K562 (cell line): ENCODE measurements at regions not wholly inside any gene's neighbourhood (a gene's known extent, or its start where the extent isn't known, plus 50 kb on each side); places are given as distances from the start of the nearest gene placed in this dataset.

ENCODE experiments used
- ATAC-seq: fragments of 200-7000 bp; cut with Tn5 transposase; 3 replicates; pipeline ENCODE4 v1.9.1; 2020; ENCODE audit warnings: moderate library complexity
- BruUV-seq: library from RNA; stranded (reverse); fragments of 400-500 nt; replicated peaks from 2 replicates; lab custom pipeline; 2021; lab: Mats Ljungman, UMichigan
- CTCF ChIA-PET: fragments of 300-600 bp; formaldehyde crosslinking; extraction: SDS; loops from one replicate; lab custom pipeline; 2021; ENCODE audit warnings: low intra/inter-chr PET ratio; lab: Yijun Ruan, JAX
- POLR2A ChIA-PET: fragments of 300-600, 350-650 bp; sonication (Branson Sonifier 250); formaldehyde crosslinking; extraction: SDS; loops from one replicate; lab custom pipeline; 2021; ENCODE audit warnings: antibody characterized with exemption, inconsistent platforms; lab: Yijun Ruan, JAX
- DNase-seq, 4 experiments: peaks; one replicate each; pipeline versions ENCODE4 v3.0.0 to v3.0.0-alpha.2; 2011 to 2018; ENCODE audit warnings: low spot score in 3 of 4, mixed read lengths in 3 of 4; ENCODE audit errors: extremely low read depth in 1 of 4
- FAIRE-seq: peaks from 2 replicates; lab custom pipeline; 2011; peaks lifted over from hg19 to GRCh38; lab: Jason Lieb, UNC
- H2AFZ ChIP-seq: 2 replicates; pipeline ENCODE4 v1.6.0; 2011; ENCODE audit warnings: low read depth, low read length, control low read depth, inconsistent platforms
- H3K27ac ChIP-seq: fragments of 200-600 bp; 3 replicates; pipeline ENCODE4 v1.8.0; 2011; ENCODE audit warnings: low read depth, mild to moderate bottlenecking, control low read depth, inconsistent platforms, low read length, moderate library complexity, mixed read lengths; ENCODE audit errors: extremely low read depth
- H3K27me3 ChIP-seq, 2 experiments: fragments of 300-600 bp in 1 of 2; 2 replicates in 1 of 2; 3 replicates in 1 of 2; pipeline versions ENCODE4 v1.6.0 to v1.8.0; 2011; ENCODE audit warnings: inconsistent platforms in 2 of 2, low read length in 2 of 2, mild to moderate bottlenecking in 1 of 2, mixed read lengths in 1 of 2, moderate library complexity in 1 of 2; ENCODE audit not compliant: control insufficient read depth in 2 of 2, insufficient read depth in 2 of 2
- H3K36me3 ChIP-seq: fragments of 300-600 bp; 3 replicates; pipeline ENCODE4 v1.8.0; 2011; ENCODE audit warnings: mild to moderate bottlenecking, low read length, inconsistent platforms; ENCODE audit not compliant: control insufficient read depth, insufficient read depth
- H3K4me1 ChIP-seq, 2 experiments: fragments of 200-600 bp in 1 of 2; replicated peaks in 1 of 2; 2 replicates in 1 of 2; 3 replicates in 1 of 2; pipeline versions ENCODE4 v1.5.1 to v1.8.0; 2011; ENCODE audit warnings: inconsistent platforms in 2 of 2, low read length in 2 of 2, mild to moderate bottlenecking in 1 of 2, mixed read lengths in 1 of 2, moderate library complexity in 1 of 2; ENCODE audit not compliant: control insufficient read depth in 2 of 2, insufficient read depth in 2 of 2
- H3K4me2 ChIP-seq: 2 replicates; pipeline ENCODE4 v1.6.1; 2011; ENCODE audit warnings: low read length, control low read depth, inconsistent platforms, mixed read lengths; ENCODE audit not compliant: insufficient read depth
- H3K4me3 ChIP-seq: fragments of 200-600 bp; sonication (generic), shearing (Covaris generic); 2 replicates; pipeline ENCODE4 v1.5.1; 2016; ENCODE audit warnings: control low read depth, inconsistent platforms
- H3K79me2 ChIP-seq: fragments of 200-600 bp; 3 replicates; pipeline ENCODE4 v1.8.0; 2011; ENCODE audit warnings: low read length, inconsistent platforms; ENCODE audit not compliant: control insufficient read depth, insufficient read depth
- H3K9ac ChIP-seq, 2 experiments: 2 replicates each; pipeline versions ENCODE4 v1.6.0 to v1.6.1; 2011; ENCODE audit warnings: low read depth in 2 of 2, low read length in 2 of 2, control low read depth in 1 of 2, inconsistent platforms in 1 of 2, mild to moderate bottlenecking in 1 of 2, mixed read lengths in 1 of 2; ENCODE audit not compliant: insufficient read depth in 1 of 2
- H3K9me1 ChIP-seq: one replicate; pipeline ENCODE4 v1.6.0; 2011; ENCODE audit warnings: inconsistent platforms, mild to moderate bottlenecking, low read length, moderate library complexity; ENCODE audit not compliant: control insufficient read depth, insufficient read depth
- H3K9me3 ChIP-seq: replicated peaks from 2 replicates; pipeline ENCODE4 v1.5.1; 2011; ENCODE audit warnings: low read depth, low read length, inconsistent platforms; ENCODE audit not compliant: control insufficient read depth, insufficient read depth
- H4K20me1 ChIP-seq: replicated peaks from 2 replicates; pipeline ENCODE4 v1.6.1; 2011; ENCODE audit warnings: low read length, inconsistent platforms, mixed read lengths; ENCODE audit not compliant: control insufficient read depth, insufficient read depth
- CHCHD3 ChIP-seq: fragments of 250-450 bp; sonication (Bioruptor Pico); IDR thresholded peaks from 2 replicates; pipeline ENCODE4 v2.1.2; 2022; ENCODE audit warnings: mild to moderate bottlenecking
- CREM ChIP-seq: IDR thresholded peaks from 2 replicates; pipeline ENCODE4 v1.6.1; 2014; ENCODE audit warnings: antibody characterized with exemption, low read depth
- DNMT1 ChIP-seq: fragments of 450-650 bp; IDR thresholded peaks from 2 replicates; pipeline ENCODE4 v1.6.1; 2016; ENCODE audit warnings: antibody characterized with exemption, mild to moderate bottlenecking
- DPF2 ChIP-seq: fragments of 450-650 bp; IDR thresholded peaks from 2 replicates; pipeline ENCODE4 v1.6.1; 2016
- EP400 ChIP-seq: fragments of 450-650 bp; IDR thresholded peaks from 2 replicates; pipeline ENCODE4 v1.6.1; 2017; ENCODE audit warnings: antibody characterized with exemption, mild to moderate bottlenecking, moderate library complexity
- ETV5 ChIP-seq: sonication (generic); formaldehyde crosslinking; IDR thresholded peaks from 2 replicates; pipeline ENCODE4 v1.4.0; 2020; ENCODE audit warnings: low read depth, mild to moderate bottlenecking, missing genetic modification reagents
- HBP1 ChIP-seq: fragments of 450-650 bp; formaldehyde crosslinking; IDR thresholded peaks from 2 replicates; pipeline ENCODE4 v1.4.0; 2022; ENCODE audit warnings: missing genetic modification characterization
- KDM1A ChIP-seq, 2 experiments: fragments of 450-650 bp; IDR thresholded peaks; 2 replicates each; pipeline ENCODE4 v1.6.1; 2016; ENCODE audit warnings: mild to moderate bottlenecking in 2 of 2
- MTA2 ChIP-seq: fragments of 450-650 bp; IDR thresholded peaks from 2 replicates; pipeline ENCODE4 v1.6.1; 2016; ENCODE audit warnings: low read depth
- RFX7 ChIP-seq: fragments of 250-450 bp; sonication (Bioruptor Pico); IDR thresholded peaks from 2 replicates; pipeline ENCODE4 v1.5.1; 2021; ENCODE audit warnings: mild to moderate bottlenecking
- TEAD2 ChIP-seq: fragments of 450-650 bp; IDR thresholded peaks from 2 replicates; pipeline ENCODE4 v1.6.1; 2016; ENCODE audit warnings: missing genetic modification characterization, control low read depth, missing compliant biosample characterization
- ZHX1 ChIP-seq: fragments of 150-350 bp; conservative IDR thresholded peaks from 2 replicates; pipeline ENCODE4 v1.6.1; 2014; ENCODE audit warnings: low read length
- ZNF197 ChIP-seq: fragments of 200-800 bp; sonication (Bioruptor generic); IDR thresholded peaks from 2 replicates; pipeline ENCODE4 v1.6.1; 2016; ENCODE audit warnings: low read depth, missing genetic modification characterization, missing compliant biosample characterization
- ZNF239 ChIP-seq: fragments of 250-450 bp; sonication (Bioruptor Pico); IDR thresholded peaks from 2 replicates; pipeline ENCODE4 v1.4.0; 2020; ENCODE audit warnings: mild to moderate bottlenecking
- WGBS: fragments of 100-300 bp; shearing (Covaris generic); methylation state at CpG from one replicate; pipeline ENCODE4 v1.1.6; 2016; ENCODE audit warnings: low coverage, mixed read lengths; ENCODE audit not compliant: insufficient coverage; ENCODE audit errors: missing lambda C conversion rate; 5-methylcytosine and 5-hydroxymethylcytosine counted together
- in situ Hi-C: fragments of 300-500 bp; cut with MboI; formaldehyde crosslinking; loops from 4 replicates; pipeline ENCODE4 v1.15.0; 2018; ENCODE audit warnings: inconsistent platforms, mixed read lengths
- intact Hi-C: fragments of 100-400 bp; cut with micrococcal nuclease; formaldehyde crosslinking; loops from 2 replicates; pipeline ENCODE4 v1.14.2; 2022
- TF ChIP-seq, protein P1 (sequence below), 2 experiments: fragments of 450-650 bp in 1 of 2; IDR thresholded peaks; 2 replicates each; pipeline ENCODE4 v1.6.1; 2011 to 2017; ENCODE audit warnings: low read depth in 2 of 2, antibody characterized with exemption in 1 of 2, borderline replicate concordance in 1 of 2, low read length in 1 of 2, mild to moderate bottlenecking in 1 of 2, mixed read lengths in 1 of 2; ENCODE audit not compliant: control insufficient read depth in 1 of 2

DNA sequence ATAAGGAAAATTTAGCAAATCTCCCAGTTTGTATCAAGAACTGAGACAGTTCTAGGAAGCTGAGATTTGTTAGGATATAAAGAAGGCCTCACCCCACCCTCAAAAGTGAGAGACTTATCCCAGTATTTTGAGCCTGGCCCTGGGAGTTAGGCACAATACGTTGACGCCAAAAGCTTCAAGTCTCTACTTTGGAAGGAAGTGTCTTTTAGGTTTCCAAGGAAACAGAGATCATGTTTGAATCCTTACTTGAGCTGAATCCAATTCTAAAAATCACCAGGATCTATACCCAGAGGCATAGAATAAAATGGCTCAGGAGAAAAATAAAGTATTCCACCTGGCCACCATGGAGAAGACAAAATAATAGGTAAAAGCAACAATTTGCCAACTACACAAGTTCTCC is 115.9 kb upstream of the NRG3 start:
- intact Hi-C loops, result no loop called here
- DNase-seq, result no peak
- CTCF ChIA-PET, result no interaction called here
- no peak overlapping the region for H3K27ac ChIP-seq
- no peaks in the 10 kb centered on the region for H4K20me1 ChIP-seq
- H3K4me2 ChIP-seq, result no peak overlapping the region
- H3K4me3 ChIP-seq, result no peak overlapping the region
- no peak for FAIRE-seq
- no peaks in the 10 kb centered on the region for H3K79me2 ChIP-seq
- 0% methylated on average over 2 of the region's 2 CpGs for WGBS
- no peaks in the 10 kb centered on the region for H3K27me3 ChIP-seq
- H3K36me3 ChIP-seq, result no peaks in the 10 kb centered on the region
- in situ Hi-C loops, result no loop called here
- POLR2A ChIA-PET, result no interaction called here
- H3K4me1 ChIP-seq, result no peaks in the 10 kb centered on the region
- H3K9me3 ChIP-seq, result no peaks in the 10 kb centered on the region; the same call in 1 of the 2 replicates
- no TSS peak for BruUV-seq
- ATAC-seq, result no peak
- no peak overlapping the region for H3K9ac ChIP-seq
- H2AFZ ChIP-seq, result no peak overlapping the region
- no peaks in the 10 kb centered on the region for H3K9me1 ChIP-seq
- TF ChIP-seq RFX7 (CRISPR knock-in tag) (no peak), MTA2 (no peak), CHCHD3 (CRISPR knock-in tag) (no peak), CREM (no peak), ZNF197 (no peak), EP400 (no peak), TEAD2 (tag) (no peak), DPF2 (no peak), ZHX1 (no peak), KDM1A (IDR thresholded peaks at IDR 0.05) (no peak), DNMT1 (no peak), ETV5 (CRISPR knock-in tag) (no peak), HBP1 (CRISPR knock-in tag) (no peak), ZNF239 (CRISPR knock-in tag) (no peak)
- TF ChIP-seq, protein P1, sequence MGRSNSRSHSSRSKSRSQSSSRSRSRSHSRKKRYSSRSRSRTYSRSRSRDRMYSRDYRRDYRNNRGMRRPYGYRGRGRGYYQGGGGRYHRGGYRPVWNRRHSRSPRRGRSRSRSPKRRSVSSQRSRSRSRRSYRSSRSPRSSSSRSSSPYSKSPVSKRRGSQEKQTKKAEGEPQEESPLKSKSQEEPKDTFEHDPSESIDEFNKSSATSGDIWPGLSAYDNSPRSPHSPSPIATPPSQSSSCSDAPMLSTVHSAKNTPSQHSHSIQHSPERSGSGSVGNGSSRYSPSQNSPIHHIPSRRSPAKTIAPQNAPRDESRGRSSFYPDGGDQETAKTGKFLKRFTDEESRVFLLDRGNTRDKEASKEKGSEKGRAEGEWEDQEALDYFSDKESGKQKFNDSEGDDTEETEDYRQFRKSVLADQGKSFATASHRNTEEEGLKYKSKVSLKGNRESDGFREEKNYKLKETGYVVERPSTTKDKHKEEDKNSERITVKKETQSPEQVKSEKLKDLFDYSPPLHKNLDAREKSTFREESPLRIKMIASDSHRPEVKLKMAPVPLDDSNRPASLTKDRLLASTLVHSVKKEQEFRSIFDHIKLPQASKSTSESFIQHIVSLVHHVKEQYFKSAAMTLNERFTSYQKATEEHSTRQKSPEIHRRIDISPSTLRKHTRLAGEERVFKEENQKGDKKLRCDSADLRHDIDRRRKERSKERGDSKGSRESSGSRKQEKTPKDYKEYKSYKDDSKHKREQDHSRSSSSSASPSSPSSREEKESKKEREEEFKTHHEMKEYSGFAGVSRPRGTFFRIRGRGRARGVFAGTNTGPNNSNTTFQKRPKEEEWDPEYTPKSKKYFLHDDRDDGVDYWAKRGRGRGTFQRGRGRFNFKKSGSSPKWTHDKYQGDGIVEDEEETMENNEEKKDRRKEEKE (IDR thresholded peaks at IDR 0.05; ENCODE audit: borderline replicate concordance in 1 of 2, control insufficient read depth in 1 of 2, low read depth in 2 of 2, low read length in 1 of 2), result no peak
